Prostate gland (tissue), 2 donors: ENCODE measurements at regions not wholly inside any gene's neighbourhood (a gene's known extent, or its start where the extent isn't known, plus 50 kb on each side); places are given as distances from the start of the nearest gene placed in this dataset.

Source experiments
- DNase-seq: peaks from one replicate; pipeline ENCODE4 v3.0.0-alpha.2; 2019; ENCODE audit warnings: low spot score
- H3K27ac ChIP-seq, 2 donors: fragments of 200-600 bp; sonication (generic); 2 replicates each; pipeline ENCODE4 v1.5.1; 2017 to 2019
- H3K27me3 ChIP-seq: fragments of 200-600 bp; sonication (generic); replicated peaks from 2 replicates; pipeline ENCODE4 v1.5.1; 2019; ENCODE audit not compliant: insufficient read depth
- H3K36me3 ChIP-seq, 2 donors: fragments of 200-600 bp; sonication (generic); 1 replicate in 1 of 2; 2 replicates in 1 of 2; pipeline versions ENCODE4 v1.5.1 to v1.8.1; 2017 to 2019
- H3K4me1 ChIP-seq: fragments of 200-600 bp; sonication (generic); replicated peaks from 2 replicates; pipeline ENCODE4 v1.5.1; 2019
- H3K4me3 ChIP-seq, 2 donors: fragments of 200-600 bp; sonication (generic); 2 replicates each; pipeline ENCODE4 v1.5.1; 2017 to 2019
- H3K9me3 ChIP-seq: fragments of 200-600 bp; sonication (generic); 2 replicates; pipeline ENCODE4 v1.5.1; 2017
- POLR2A ChIP-seq: fragments of 450-650 bp; IDR thresholded peaks from one replicate; pipeline ENCODE4 v1.6.1; 2016; ENCODE audit warnings: antibody characterized with exemption, mild to moderate bottlenecking
- POLR2AphosphoS5 ChIP-seq: sonication (generic); formaldehyde crosslinking; IDR thresholded peaks from one replicate; pipeline ENCODE4 v1.6.1; 2017; ENCODE audit warnings: antibody characterized with exemption
- WGBS: methylation state at CpG from one replicate; pipeline ENCODE4 v1.1.5; 2018; 5-methylcytosine and 5-hydroxymethylcytosine counted together
- intact Hi-C: fragments of 100-400 bp; cut with DNase I; formaldehyde crosslinking; loops from one replicate; pipeline ENCODE4 v1.14.2; 2022
- TF ChIP-seq, protein P1 (sequence below), 4 experiments: fragments of 200-600 bp in 2 of 4; fragments of 450-650 bp in 2 of 4; sonication (generic) in 2 of 4; IDR thresholded peaks; 1 replicate in 3 of 4; 2 replicates in 1 of 4; pipeline ENCODE4 v1.5.1; 2016 to 2019; ENCODE audit warnings: antibody characterized with exemption in 4 of 4, mild to moderate bottlenecking in 2 of 4, moderate library complexity in 2 of 4

DNA sequence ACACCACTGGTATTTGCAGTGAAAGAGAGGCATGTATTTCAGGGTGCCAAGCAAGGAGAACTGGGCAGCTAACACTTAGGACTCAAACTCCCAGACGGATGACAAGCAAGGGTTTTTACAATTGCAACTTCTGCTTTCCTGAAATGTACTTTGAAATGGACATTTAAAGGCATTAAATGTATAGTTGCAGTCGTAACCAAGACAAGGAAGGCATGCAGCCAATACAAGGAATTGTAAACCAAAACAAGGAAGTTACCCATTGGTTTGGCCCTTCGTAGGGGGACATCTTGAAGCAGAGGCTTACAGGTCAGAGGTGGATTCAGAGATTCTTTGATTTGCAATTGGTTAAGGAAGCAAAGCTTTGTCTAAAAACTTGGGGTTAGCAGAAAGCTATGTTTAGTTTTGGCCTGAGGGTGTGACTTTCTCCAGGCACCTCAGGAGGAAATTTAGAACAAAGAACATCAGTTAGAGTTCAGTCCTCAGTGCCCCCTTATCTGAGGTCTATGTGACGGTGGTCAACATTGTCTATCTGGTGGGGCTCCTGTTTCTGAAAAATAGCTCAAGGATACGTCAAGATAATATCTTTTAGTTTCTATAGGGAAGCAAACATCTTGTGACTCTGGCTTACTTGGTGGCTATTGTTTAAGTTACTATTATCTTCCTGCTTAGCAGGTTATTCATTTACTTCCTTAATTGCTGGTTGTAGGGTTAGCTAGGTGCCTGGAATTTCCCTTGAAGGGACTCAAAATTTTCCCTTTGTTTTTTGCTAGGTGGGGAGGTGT is 266.0 kb downstream of the CD83 start:
- H3K36me3 ChIP-seq = no peaks in the 10 kb centered on the region
- intact Hi-C loops = no loop called here
- 89% methylated on average over 5 of the region's 5 CpGs for WGBS
- no peaks in the 10 kb centered on the region for H3K9me3 ChIP-seq
- H3K27me3 ChIP-seq = no peaks in the 10 kb centered on the region
- peaks cover 6% of the 10 kb centered on the region for H3K4me1 ChIP-seq
- no peak overlapping the region for H3K4me3 ChIP-seq
- H3K27ac ChIP-seq = no peak overlapping the region
- no peak for DNase-seq
- TF ChIP-seq POLR2A (no peak), POLR2AphosphoS5 (no peak)
- TF ChIP-seq, protein P1, sequence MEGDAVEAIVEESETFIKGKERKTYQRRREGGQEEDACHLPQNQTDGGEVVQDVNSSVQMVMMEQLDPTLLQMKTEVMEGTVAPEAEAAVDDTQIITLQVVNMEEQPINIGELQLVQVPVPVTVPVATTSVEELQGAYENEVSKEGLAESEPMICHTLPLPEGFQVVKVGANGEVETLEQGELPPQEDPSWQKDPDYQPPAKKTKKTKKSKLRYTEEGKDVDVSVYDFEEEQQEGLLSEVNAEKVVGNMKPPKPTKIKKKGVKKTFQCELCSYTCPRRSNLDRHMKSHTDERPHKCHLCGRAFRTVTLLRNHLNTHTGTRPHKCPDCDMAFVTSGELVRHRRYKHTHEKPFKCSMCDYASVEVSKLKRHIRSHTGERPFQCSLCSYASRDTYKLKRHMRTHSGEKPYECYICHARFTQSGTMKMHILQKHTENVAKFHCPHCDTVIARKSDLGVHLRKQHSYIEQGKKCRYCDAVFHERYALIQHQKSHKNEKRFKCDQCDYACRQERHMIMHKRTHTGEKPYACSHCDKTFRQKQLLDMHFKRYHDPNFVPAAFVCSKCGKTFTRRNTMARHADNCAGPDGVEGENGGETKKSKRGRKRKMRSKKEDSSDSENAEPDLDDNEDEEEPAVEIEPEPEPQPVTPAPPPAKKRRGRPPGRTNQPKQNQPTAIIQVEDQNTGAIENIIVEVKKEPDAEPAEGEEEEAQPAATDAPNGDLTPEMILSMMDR (IDR thresholded peaks at IDR 0.05) = no peak

DNA sequence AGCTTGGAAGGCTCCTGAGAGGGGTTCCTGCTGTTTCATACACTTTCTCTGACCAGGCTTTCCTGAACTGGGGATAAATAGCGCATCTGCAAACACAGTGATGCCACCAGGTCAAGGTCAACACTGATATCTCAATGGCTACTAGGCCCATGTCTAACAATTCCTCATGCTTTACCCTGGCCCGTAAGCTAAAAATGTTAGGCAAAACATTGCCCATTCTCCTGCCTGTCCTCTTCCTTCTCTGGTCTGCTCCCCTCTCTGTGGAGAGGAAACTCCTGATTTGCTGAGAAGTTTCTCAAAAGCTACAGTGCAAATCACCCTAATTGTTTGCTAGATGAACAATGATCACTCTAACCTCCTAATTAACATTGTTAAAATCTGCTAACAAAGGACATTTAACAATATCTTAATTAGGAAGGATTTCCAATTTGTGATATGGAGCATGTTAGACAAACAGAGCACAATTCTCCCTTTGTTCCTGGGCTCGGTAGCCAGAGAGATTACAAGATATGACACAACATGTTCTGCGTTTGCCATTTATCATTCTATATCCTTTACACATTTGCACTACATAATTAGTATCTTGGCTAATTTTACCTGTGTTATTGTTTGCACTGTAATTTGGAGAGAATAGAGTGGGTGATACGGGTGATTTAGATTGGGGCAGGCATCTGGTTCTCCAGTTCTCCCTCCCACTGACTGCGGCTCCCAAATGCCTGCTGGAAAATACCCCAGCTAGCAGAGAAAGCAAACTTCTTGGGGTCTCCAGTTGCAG is 266.8 kb downstream of the CD83 start:
- no peak overlapping the region for H3K27ac ChIP-seq
- TF ChIP-seq POLR2A (no peak), POLR2AphosphoS5 (no peak)
- TF ChIP-seq, protein P1 (IDR thresholded peaks at IDR 0.05) = no peak
- 65% methylated on average over 6 of the region's 6 CpGs for WGBS
- no peaks in the 10 kb centered on the region for H3K9me3 ChIP-seq
- no peaks in the 10 kb centered on the region for H3K36me3 ChIP-seq
- no peak overlapping the region for H3K4me3 ChIP-seq
- H3K27me3 ChIP-seq = no peaks in the 10 kb centered on the region
- H3K4me1 ChIP-seq = peaks cover 6% of the 10 kb centered on the region
- DNase-seq = no peak
- intact Hi-C loops = no loop called here

DNA sequence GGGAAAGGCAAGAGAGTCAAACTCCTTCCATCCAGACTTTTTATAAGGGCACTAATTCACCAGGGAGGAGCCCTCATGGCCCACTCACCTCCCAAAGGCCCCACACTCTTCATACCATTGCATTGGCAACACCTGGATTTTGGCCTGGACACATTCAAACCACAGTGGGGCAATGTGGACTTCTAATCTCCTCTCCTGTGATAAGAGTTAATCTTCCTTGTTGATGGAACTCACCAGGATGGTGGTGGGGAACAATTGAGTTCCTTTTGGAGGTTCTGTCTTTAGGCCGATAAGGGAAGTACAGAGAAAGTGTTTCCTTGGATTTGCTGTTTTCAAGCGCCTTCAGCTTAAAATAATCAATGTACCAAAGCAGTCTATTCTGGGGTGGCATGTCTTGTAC is 268.7 kb downstream of the CD83 start:
- Histone ChIP-seq H3K36me3 (no peaks in the 10 kb centered on the region), H3K9me3 (no peaks in the 10 kb centered on the region), H3K4me3 (no peak overlapping the region), H3K27me3 (no peaks in the 10 kb centered on the region), H3K27ac (no peak overlapping the region), H3K4me1 (peaks cover 6% of the 10 kb centered on the region)
- TF ChIP-seq, protein P1 (IDR thresholded peaks at IDR 0.05) = no peak
- TF ChIP-seq POLR2A (no peak), POLR2AphosphoS5 (no peak)
- DNase-seq = no peak
- WGBS = 87% methylated on average over 2 of the region's 2 CpGs
- intact Hi-C loops = no loop called here

GRCh38 chr6:14386668-14387067 is 269.1 kb downstream of the CD83 start:
- 84% methylated on average over 4 of the region's 4 CpGs for WGBS
- TF ChIP-seq POLR2A (no peak), POLR2AphosphoS5 (no peak)
- TF ChIP-seq, protein P1 (IDR thresholded peaks at IDR 0.05) = no peak
- no peaks in the 10 kb centered on the region for H3K36me3 ChIP-seq
- no peak overlapping the region for H3K4me3 ChIP-seq
- H3K9me3 ChIP-seq = no peaks in the 10 kb centered on the region
- DNase-seq = no peak
- H3K27ac ChIP-seq = no peak overlapping the region
- no peaks in the 10 kb centered on the region for H3K27me3 ChIP-seq
- peaks cover 3% of the 10 kb centered on the region for H3K4me1 ChIP-seq
- intact Hi-C loops = no loop called here
